GM19463 (cell line): ENCODE measurements at regions not wholly inside any gene's neighbourhood (a gene's known extent, or its start where the extent isn't known, plus 50 kb on each side); places are given as distances from the start of the nearest gene placed in this dataset.
"Not testable (repeated sequence)": the region's sequence is repeated elsewhere in the genome, so short reads cannot be mapped to it uniquely, and the experiment has no call there.

ENCODE experiments used
- ATAC-seq: cut with Tn5 transposase; IDR thresholded peaks from one replicate; pipeline ENCODE4 v1.9.1; 2021; ENCODE audit warnings: mild to moderate bottlenecking, moderate library complexity; ENCODE audit not compliant: unreplicated experiment

- ATAC-seq: not testable (repeated sequence)
Observed at GRCh38 chr1:72983011-72983410, 700.7 kb upstream of the NEGR1 start.

- ATAC-seq: no peak
Observed at GRCh38 chr1:72969461-72969860, 687.1 kb upstream of the NEGR1 start.

- ATAC-seq: no peak
Observed at GRCh38 chr1:72954943-72955342, 672.6 kb upstream of the NEGR1 start.

GRCh38 chr1:72950900-72951299, 668.6 kb upstream of the NEGR1 start:
- ATAC-seq: not testable (repeated sequence)

GRCh38 chr1:72946903-72947499, 664.7 kb upstream of the NEGR1 start:
- ATAC-seq: no peak

GRCh38 chr1:72942008-72942407, 659.7 kb upstream of the NEGR1 start:
- ATAC-seq: no peak

- ATAC-seq: no peak
Observed at GRCh38 chr1:72938408-72938807, 656.1 kb upstream of the NEGR1 start.

GRCh38 chr1:72937905-72938304, 655.6 kb upstream of the NEGR1 start:
- ATAC-seq: no peak

- ATAC-seq: no peak
Observed at GRCh38 chr1:72936942-72937341, 654.6 kb upstream of the NEGR1 start.

- no peak for ATAC-seq
Observed at GRCh38 chr1:72936151-72936740, 653.9 kb upstream of the NEGR1 start.

- no peak for ATAC-seq
Observed at GRCh38 chr1:72932025-72932424, 649.7 kb upstream of the NEGR1 start.

- ATAC-seq: no peak
Observed at GRCh38 chr1:72930528-72930927, 648.2 kb upstream of the NEGR1 start.

GRCh38 chr1:72918940-72919339, 636.6 kb upstream of the NEGR1 start:
- ATAC-seq: no peak

GRCh38 chr1:72917920-72918319, 635.6 kb upstream of the NEGR1 start:
- no peak for ATAC-seq

- no peak for ATAC-seq
Observed at GRCh38 chr1:72915581-72915980, 633.2 kb upstream of the NEGR1 start.

- no peak for ATAC-seq
Observed at GRCh38 chr1:72911656-72912055, 629.3 kb upstream of the NEGR1 start.

GRCh38 chr1:72896256-72896655, 613.9 kb upstream of the NEGR1 start:
- ATAC-seq: no peak

GRCh38 chr1:72892461-72892860, 610.1 kb upstream of the NEGR1 start:
- no peak for ATAC-seq

GRCh38 chr1:72891976-72892375, 609.6 kb upstream of the NEGR1 start:
- no peak for ATAC-seq

- no peak for ATAC-seq
Observed at GRCh38 chr1:72885841-72886240, 603.5 kb upstream of the NEGR1 start.

- no peak for ATAC-seq
Observed at GRCh38 chr1:72885017-72885416, 602.7 kb upstream of the NEGR1 start.

- ATAC-seq: no peak
Observed at GRCh38 chr1:72869873-72870272, 587.5 kb upstream of the NEGR1 start.

- no peak for ATAC-seq
Observed at GRCh38 chr1:72869441-72869840, 587.1 kb upstream of the NEGR1 start.
